A673 (cell line): ENCODE measurements at regions not wholly inside any gene's neighbourhood (a gene's known extent, or its start where the extent isn't known, plus 50 kb on each side); places are given as distances from the start of the nearest gene placed in this dataset.

Experiments
- BruUV-seq: library from RNA; stranded (reverse); fragments of 400-500 nt; replicated peaks from 2 replicates; lab custom pipeline; 2021; lab: Mats Ljungman, UMichigan
- CTCF ChIA-PET: fragments of 300-600 bp; sonication (Branson Sonifier 250); formaldehyde crosslinking; loops from one replicate; lab custom pipeline; 2022; ENCODE audit warnings: antibody characterized with exemption; lab: Charles Lee
- POLR2A ChIA-PET: fragments of 300-600 bp; sonication (Branson Sonifier 250); formaldehyde crosslinking; loops from one replicate; lab custom pipeline; 2022; ENCODE audit warnings: antibody characterized with exemption; ENCODE audit not compliant: low non-redundant PET; lab: Charles Lee
- DNase-seq: peaks from one replicate; pipeline ENCODE4 v3.0.0-alpha.2; 2015; ENCODE audit warnings: low spot score
- H3K27ac ChIP-seq: fragments of 200-600 bp; sonication (generic); 2 replicates; pipeline ENCODE4 v1.5.1; 2016; ENCODE audit warnings: mixed run types, low read depth, mild to moderate bottlenecking, mixed read lengths, antibody characterized with exemption, low read length; ENCODE audit not compliant: poor library complexity, severe bottlenecking
- H3K27me3 ChIP-seq: fragments of 200-600 bp; sonication (generic); replicated peaks from 2 replicates; pipeline ENCODE4 v1.6.1; 2017; ENCODE audit warnings: mixed run types, low read depth, mild to moderate bottlenecking, mixed read lengths, antibody characterized with exemption, low read length; ENCODE audit not compliant: insufficient read depth, poor library complexity
- H3K36me3 ChIP-seq: fragments of 200-600 bp; sonication (generic); 2 replicates; pipeline ENCODE4 v1.6.1; 2016; ENCODE audit warnings: mixed run types, mild to moderate bottlenecking, mixed read lengths, antibody characterized with exemption, low read length; ENCODE audit not compliant: insufficient read depth, poor library complexity, severe bottlenecking
- H3K4me1 ChIP-seq: fragments of 200-600 bp; sonication (generic); 2 replicates; pipeline ENCODE4 v1.6.1; 2017; ENCODE audit warnings: mixed run types, mild to moderate bottlenecking, mixed read lengths, antibody characterized with exemption, low read length; ENCODE audit not compliant: insufficient read depth, poor library complexity, severe bottlenecking
- H3K4me3 ChIP-seq: fragments of 200-600 bp; sonication (generic); 2 replicates; pipeline ENCODE4 v1.5.1; 2016; ENCODE audit warnings: low read depth, mixed run types, mild to moderate bottlenecking, mixed read lengths, low read length; ENCODE audit not compliant: poor library complexity, severe bottlenecking
- H3K9me3 ChIP-seq: fragments of 200-600 bp; sonication (generic); 2 replicates; pipeline ENCODE4 v1.6.1; 2016; ENCODE audit warnings: mixed run types, low read depth, mild to moderate bottlenecking, mixed read lengths, antibody characterized with exemption, low read length; ENCODE audit not compliant: poor library complexity, severe bottlenecking
- CTCF ChIP-seq: fragments of 300-800, 200-600 bp; sonication (generic); conservative IDR thresholded peaks from 2 replicates; pipeline ENCODE4 v1.5.1; 2017; ENCODE audit warnings: low read depth, mild to moderate bottlenecking, antibody characterized with exemption, low read length, moderate library complexity, mixed read lengths
- EZH2 ChIP-seq: fragments of 200-600 bp; sonication (generic); IDR thresholded peaks from 2 replicates; pipeline ENCODE4 v1.6.1; 2017; ENCODE audit warnings: borderline replicate concordance, low read depth, mild to moderate bottlenecking, mixed read lengths, antibody characterized with exemption, low read length; ENCODE audit not compliant: poor library complexity, severe bottlenecking
- intact Hi-C: fragments of 100-400 bp; cut with micrococcal nuclease; formaldehyde crosslinking; loops from one replicate; pipeline ENCODE4 v1.10.0; 2022; ENCODE audit not compliant: unreplicated experiment

- ChIA-PET CTCF (interaction anchor here (0.6 to 1.7 kb wide), 3 partner anchors 40 to 426 kb away, joined by 3 to 5 read pairs (median 4); no protein-coding TSS in a partner anchor), POLR2A (no interaction called here)
- H3K9me3 ChIP-seq, result no peaks in the 10 kb centered on the region
- no peaks in the 10 kb centered on the region for H3K36me3 ChIP-seq
- intact Hi-C loops, result loop anchor here (2.0 to 10.0 kb wide), 2 partner anchors 636 to 760 kb away; no protein-coding TSS in a partner anchor
- TF ChIP-seq EZH2 (no peak), CTCF (no peak)
- no peak overlapping the region for H3K4me3 ChIP-seq
- BruUV-seq, result no TSS peak
- H3K4me1 ChIP-seq, result no peaks in the 10 kb centered on the region
- DNase-seq, result no peak
- H3K27me3 ChIP-seq, result peaks cover 30% of the 10 kb centered on the region
- H3K27ac ChIP-seq, result no peak overlapping the region
Measured at GRCh38 chr14:54174457-54174856, 217.8 kb upstream of the BMP4 start.

DNA sequence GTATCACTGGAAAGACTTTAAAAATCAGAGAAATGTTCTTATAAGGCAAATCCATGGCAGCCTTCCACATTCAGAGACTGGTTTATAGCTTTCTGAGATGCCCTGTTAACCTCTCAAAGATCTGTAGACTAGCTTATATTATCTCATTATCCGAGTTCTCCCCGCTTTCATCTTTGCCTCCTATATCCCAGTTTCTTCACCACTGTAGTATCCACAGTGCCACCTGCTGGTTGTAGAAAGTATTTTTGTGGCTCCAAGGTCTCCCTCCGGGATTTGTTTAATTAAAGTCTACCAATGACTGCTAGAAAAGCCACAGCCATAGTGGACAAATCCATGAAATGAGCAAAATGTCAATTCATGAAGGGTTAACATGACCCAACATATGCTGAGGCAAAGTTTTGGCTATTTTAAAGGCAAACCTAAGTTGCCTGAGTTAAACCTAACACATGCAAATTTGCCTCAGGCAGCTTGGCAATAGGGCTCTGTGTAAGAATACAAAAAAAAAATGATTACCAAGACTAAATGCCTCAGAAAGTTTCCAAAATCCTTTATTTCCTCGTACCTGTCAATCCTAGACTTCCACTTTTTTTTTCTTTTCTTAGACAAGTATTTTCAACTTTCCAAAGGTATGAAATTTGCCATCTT lies 218.8 kb upstream of the BMP4 start:
- POLR2A ChIA-PET, result no interaction called here
- H3K9me3 ChIP-seq, result no peaks in the 10 kb centered on the region
- H3K4me3 ChIP-seq, result no peak overlapping the region
- CTCF ChIA-PET, result interaction anchor here (0.6 to 1.7 kb wide), 3 partner anchors 19 to 173 kb away, joined by 4 to 6 read pairs (median 5); no protein-coding TSS in a partner anchor
- peaks cover 39% of the 10 kb centered on the region for H3K27me3 ChIP-seq
- H3K27ac ChIP-seq, result no peak overlapping the region
- TF ChIP-seq EZH2, result no peak
- TF ChIP-seq CTCF, result peak; percentile 83
- DNase-seq, result peak; percentile 88
- intact Hi-C loops, result loop anchor here (2.0 to 10.0 kb wide), 3 partner anchors 223 to 761 kb away; no protein-coding TSS in a partner anchor
- no peaks in the 10 kb centered on the region for H3K4me1 ChIP-seq
- BruUV-seq, result no TSS peak
- H3K36me3 ChIP-seq, result no peaks in the 10 kb centered on the region

- Histone ChIP-seq H3K36me3 (no peaks in the 10 kb centered on the region), H3K27me3 (peaks cover 52% of the 10 kb centered on the region), H3K4me1 (no peaks in the 10 kb centered on the region), H3K9me3 (no peaks in the 10 kb centered on the region), H3K4me3 (no peak overlapping the region), H3K27ac (no peak overlapping the region)
- no peak for DNase-seq
- BruUV-seq, result no TSS peak
- TF ChIP-seq CTCF, result no peak
- no peak for TF ChIP-seq EZH2
- ChIA-PET CTCF (no interaction called here), POLR2A (no interaction called here)
- intact Hi-C loops, result loop anchor here (5.0 to 10.0 kb wide), 2 partner anchors 225 to 762 kb away; no protein-coding TSS in a partner anchor
Measured at GRCh38 chr14:54177019-54177418, 219.8 kb upstream of the CDKN3 start.
